IPS-18c (cell line): ENCODE measurements at regions not wholly inside any gene's neighbourhood (a gene's known extent, or its start where the extent isn't known, plus 50 kb on each side); places are given as distances from the start of the nearest gene placed in this dataset.

Experiments used
- H3K4me3 ChIP-seq: 2 replicates; pipeline ENCODE4 v1.7.0; 2013; ENCODE audit warnings: low read depth, mild to moderate bottlenecking, low read length, moderate library complexity; ENCODE audit not compliant: insufficient read depth
- H3K9me3 ChIP-seq: one replicate; pipeline ENCODE4 v1.6.1; 2013; ENCODE audit warnings: mild to moderate bottlenecking, low read length, moderate library complexity; ENCODE audit not compliant: control insufficient read depth, insufficient read depth

DNA sequence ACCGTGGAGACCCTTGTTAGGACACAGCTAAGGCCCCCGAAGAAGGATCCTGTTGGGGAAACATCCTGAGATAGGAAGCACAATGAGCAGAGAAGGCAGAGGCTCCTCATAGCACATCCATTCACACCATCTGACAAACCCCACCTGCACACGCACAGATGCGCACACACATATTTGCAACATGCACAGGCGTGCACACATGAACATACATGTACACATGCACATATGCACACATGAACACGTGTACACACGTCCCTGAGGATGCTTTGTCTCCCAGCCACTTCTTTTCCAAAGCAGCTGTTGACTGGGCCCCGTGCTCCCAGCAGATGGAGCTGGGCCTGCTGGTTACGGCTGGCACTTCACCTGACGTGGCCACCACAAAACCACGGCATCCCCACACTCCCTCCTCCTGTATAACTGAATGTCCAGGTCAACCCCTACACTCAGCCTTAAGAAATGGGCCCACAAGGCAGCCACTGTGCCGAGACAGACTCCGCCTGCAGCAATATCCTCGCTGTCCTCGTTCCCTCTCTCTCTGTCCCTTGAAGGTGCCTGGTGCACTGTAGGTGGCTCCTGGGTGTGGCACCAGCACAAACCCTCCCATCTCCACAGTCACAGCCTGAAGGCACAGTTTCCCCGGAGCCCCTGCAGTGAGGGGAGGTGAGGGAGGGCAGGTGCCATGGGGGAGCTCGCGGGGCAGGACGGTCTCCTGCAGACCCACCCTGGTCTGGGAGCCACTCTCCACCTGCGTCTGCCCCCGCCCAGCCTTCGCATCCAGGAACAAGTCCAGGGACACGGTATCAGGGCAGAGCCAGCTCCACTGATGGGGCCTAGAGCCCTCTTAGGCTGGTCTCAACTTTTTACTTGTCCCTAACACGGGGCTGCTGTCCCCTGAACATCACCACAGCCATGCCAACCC is 183.0 kb downstream of the RBFOX3 start:
- Histone ChIP-seq H3K9me3 (no peaks in the 10 kb centered on the region), H3K4me3 (no peak overlapping the region)

- H3K4me3 ChIP-seq = no peak overlapping the region
- H3K9me3 ChIP-seq = no peaks in the 10 kb centered on the region
Measured at GRCh38 chr17:79425686-79426085, 185.2 kb downstream of the RBFOX3 start.

DNA sequence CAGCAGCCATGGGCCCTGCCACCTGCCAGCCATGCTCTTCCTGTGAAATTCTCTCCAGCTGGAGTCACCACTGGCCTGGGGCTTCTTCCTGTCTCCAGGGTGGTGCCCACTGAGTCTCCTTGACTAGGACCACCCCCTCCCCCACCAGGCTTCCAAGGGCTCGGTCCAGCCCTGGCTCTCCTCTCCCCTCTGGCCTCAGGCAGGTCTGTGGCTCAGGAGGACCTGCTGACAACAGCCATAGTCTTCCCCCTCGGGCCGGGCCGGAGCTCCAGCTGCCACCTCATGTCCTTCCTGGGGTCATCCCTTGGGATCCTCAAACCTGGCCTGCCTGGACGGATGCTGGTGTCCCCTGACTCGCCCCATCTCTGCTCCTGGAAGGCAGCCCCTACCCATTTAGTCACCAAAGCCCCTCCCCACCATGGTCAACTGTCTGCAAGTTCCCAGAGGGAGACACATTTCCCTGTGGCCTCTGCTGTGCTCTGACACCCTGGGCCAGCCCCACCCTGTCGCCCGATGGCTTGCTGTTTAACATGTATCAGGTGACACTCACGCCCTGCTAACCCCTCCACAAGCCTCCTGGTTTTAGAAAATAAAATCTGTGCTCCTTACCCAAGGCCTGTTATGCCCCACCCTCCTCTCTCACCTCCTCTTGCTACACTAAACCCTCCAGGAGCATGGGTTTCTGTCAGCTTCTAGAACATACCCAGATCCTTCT is 186.2 kb downstream of the RBFOX3 start:
- no peak overlapping the region for H3K4me3 ChIP-seq
- H3K9me3 ChIP-seq = no peaks in the 10 kb centered on the region

- Histone ChIP-seq H3K4me3 (no peak overlapping the region), H3K9me3 (no peaks in the 10 kb centered on the region)
Measured at GRCh38 chr17:79423811-79424465, 186.9 kb downstream of the RBFOX3 start.

- H3K4me3 ChIP-seq = no peak overlapping the region
- H3K9me3 ChIP-seq = no peaks in the 10 kb centered on the region
Measured at GRCh38 chr17:79422236-79422635, 188.6 kb downstream of the RBFOX3 start.

DNA sequence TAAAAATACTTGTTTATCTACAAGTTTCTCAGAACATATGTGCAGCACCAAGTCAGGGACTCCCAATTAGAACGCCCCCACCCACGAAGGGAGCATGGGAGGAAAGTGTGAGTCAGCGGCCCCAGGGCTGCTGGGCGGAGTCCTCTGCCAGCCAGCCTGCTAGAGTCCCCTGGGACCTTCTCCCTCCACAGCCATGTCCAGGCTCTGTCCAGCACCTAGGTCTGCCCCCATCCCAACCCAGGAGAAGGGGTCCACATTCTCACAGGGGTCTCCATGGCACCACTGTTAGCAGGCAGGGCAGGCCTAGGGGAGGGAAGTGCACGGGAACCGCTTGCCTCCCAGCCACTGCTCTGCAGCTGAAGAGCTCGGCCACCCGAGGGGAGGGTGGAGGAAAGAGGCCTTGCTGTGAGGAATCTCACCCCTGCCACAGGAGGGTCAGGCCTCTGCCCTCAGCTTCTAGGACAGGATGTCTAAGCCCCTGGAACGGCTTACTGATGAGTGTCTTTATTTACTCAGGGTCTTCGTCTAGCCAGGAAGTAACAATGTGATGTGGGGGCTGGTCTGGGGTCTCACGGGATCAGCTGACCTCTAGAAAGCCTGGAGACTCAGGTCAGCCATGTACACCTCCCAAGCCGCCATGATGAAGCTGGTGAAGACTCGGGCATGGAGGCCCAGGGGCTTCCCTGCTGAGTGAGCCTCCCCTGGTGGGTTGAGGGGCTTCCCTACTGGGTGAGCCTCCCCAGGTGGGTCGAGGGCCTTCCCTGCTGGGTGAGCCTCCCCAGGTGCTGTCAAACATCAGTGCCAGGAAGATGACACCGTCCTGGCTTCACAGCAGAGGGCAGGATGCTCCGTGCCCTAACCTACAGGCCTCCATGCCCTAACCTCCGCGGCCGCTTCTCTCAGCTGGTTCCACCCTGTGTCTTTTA is 190.3 kb downstream of the RBFOX3 start:
- Histone ChIP-seq H3K9me3 (no peaks in the 10 kb centered on the region), H3K4me3 (no peak overlapping the region)

DNA sequence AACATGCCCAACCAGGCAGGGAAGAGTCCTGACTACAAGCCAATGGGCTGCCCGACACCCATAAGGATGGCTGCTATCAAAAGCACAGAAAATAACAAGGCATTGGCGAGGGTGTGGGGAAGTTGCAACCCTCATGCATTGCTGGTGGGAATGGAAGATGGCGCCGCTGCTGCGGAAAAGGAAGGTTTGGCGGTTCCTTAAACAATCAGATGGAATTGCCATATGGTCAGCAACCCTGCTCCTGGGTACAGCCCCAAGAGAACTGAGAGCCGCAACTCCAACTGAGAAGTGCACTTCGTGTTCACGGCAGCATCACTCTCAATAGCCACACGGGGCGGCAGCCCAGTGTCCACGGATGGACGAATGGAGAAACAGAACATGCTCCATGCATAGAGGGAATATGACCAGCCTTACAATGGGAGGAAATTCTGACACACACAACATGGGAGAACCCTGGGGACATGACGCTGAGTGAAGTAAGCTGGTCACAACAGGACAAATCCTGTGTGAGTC is 193.3 kb downstream of the RBFOX3 start:
- no peak overlapping the region for H3K4me3 ChIP-seq
- no peaks in the 10 kb centered on the region for H3K9me3 ChIP-seq

- H3K9me3 ChIP-seq = no peaks in the 10 kb centered on the region
- no peak overlapping the region for H3K4me3 ChIP-seq
Measured at GRCh38 chr17:79415909-79416308, 194.9 kb downstream of the RBFOX3 start.

DNA sequence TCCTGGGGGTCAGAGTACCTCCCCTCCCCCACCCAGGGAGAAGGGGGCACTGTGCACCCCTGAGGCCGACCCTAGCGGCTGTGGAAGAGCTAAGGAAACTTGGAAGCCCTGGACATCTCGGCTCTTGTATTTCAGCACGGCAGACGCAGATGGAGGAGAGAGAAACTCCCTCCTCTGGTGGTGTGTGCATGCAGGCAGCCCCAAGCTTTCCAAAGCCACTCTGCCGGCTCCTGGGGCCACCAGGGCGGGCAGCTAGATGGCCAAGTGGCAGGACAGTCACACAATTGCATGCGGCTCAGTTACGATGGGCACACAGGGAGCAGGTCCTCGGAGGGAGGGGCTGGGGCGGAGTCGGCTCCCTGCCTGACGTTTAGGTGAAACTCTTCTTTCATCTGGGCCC is 195.5 kb downstream of the RBFOX3 start:
- H3K4me3 ChIP-seq = no peak overlapping the region
- no peaks in the 10 kb centered on the region for H3K9me3 ChIP-seq

GRCh38 chr17:79414793-79415211 is 196.0 kb downstream of the RBFOX3 start:
- no peaks in the 10 kb centered on the region for H3K9me3 ChIP-seq
- H3K4me3 ChIP-seq = no peak overlapping the region

GRCh38 chr17:79414063-79414792 is 196.6 kb downstream of the RBFOX3 start:
- Histone ChIP-seq H3K4me3 (no peak overlapping the region), H3K9me3 (no peaks in the 10 kb centered on the region)

- Histone ChIP-seq H3K4me3 (no peak overlapping the region), H3K9me3 (no peaks in the 10 kb centered on the region)
Measured at GRCh38 chr17:79413611-79414010, 197.2 kb downstream of the RBFOX3 start.

GRCh38 chr17:79412886-79413390 is 197.9 kb downstream of the RBFOX3 start:
- Histone ChIP-seq H3K9me3 (no peaks in the 10 kb centered on the region), H3K4me3 (no peak overlapping the region)

DNA sequence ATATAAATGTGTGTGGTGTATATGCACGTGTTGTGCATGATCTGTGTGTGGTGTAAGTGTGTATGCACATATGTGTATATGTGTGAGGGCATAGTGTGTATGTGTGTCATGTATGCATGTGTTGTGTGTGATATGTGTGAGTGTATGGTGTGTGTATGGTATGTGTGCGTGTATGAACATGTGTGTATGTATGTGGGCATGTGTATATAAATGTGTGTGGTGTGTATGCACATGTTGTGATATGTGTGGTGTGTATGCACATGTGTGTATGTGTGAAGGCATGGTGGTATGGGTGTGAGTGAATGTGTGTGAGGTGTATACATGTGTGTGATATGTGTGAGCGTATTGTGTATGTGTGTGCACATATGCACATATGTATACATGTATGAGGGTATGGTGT is 198.7 kb downstream of the RBFOX3 start:
- H3K4me3 ChIP-seq = no peak overlapping the region
- no peaks in the 10 kb centered on the region for H3K9me3 ChIP-seq

DNA sequence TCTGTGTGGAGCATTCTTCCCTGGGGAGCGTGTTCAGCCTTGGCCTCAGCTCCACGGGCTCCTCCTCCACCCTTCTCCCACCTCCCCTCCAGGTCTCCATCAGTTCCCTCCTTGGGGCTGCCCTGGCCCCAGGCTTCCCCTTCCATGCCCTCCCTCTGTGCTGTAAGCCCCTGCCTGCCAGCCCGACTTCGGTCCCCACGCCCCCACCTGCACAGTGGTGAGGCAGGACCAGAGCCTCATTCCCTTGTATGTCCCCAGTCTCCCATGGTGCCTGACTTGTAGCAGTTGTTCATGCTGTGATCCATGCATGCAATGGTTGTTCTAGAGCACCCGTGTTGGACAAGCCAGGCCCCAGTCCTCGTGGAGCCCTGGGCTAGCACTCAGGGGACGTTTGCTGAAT is 199.4 kb downstream of the RBFOX3 start:
- no peaks in the 10 kb centered on the region for H3K9me3 ChIP-seq
- no peak overlapping the region for H3K4me3 ChIP-seq

DNA sequence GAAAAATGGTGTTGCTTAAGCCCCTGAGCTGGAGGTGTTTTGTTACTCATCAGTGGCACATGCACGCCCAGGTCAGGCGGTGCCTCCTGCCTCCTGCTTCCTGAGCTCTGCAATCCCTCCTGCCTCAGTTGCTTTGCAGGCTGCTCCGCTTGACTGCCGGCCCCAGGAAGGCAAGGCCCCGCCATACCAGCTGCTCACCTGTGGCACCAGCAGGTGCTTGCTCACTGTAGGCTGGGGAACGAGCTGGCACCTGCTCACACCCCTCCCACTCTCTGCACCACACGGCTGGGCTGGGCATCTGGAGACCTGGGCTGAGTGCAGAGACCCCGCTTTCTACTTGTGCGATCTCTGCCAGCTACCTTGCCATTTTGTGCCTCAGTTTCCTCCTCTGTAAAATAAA is 200.2 kb downstream of the RBFOX3 start:
- Histone ChIP-seq H3K4me3 (no peak overlapping the region), H3K9me3 (no peaks in the 10 kb centered on the region)
